GM21786 (cell line): ENCODE measurements at regions not wholly inside any gene's neighbourhood (a gene's known extent, or its start where the extent isn't known, plus 50 kb on each side); places are given as distances from the start of the nearest gene placed in this dataset.

ENCODE experiments used
- ATAC-seq: cut with Tn5 transposase; IDR thresholded peaks from one replicate; pipeline ENCODE4 v1.9.1; 2021; ENCODE audit not compliant: unreplicated experiment

DNA sequence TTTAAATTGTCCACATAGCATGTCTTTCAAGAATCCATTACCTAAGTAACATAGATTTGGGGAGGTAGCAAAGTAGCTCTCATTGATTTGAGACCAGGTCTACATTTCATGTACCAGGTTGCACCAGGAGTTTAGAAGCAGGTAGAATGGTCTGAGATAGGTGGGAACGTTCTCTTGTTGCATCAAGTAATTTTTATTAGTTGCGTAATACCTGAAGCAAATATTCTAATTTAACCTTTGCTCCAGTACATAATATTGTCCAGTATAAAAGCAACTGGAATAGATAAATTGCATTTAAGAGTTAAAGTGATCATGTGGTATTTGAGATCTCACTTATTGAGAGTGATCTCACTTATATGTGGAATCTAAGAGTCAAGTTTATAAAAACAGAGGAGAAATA is 597.1 kb upstream of the PRMT6 start:
- ATAC-seq = no peak

DNA sequence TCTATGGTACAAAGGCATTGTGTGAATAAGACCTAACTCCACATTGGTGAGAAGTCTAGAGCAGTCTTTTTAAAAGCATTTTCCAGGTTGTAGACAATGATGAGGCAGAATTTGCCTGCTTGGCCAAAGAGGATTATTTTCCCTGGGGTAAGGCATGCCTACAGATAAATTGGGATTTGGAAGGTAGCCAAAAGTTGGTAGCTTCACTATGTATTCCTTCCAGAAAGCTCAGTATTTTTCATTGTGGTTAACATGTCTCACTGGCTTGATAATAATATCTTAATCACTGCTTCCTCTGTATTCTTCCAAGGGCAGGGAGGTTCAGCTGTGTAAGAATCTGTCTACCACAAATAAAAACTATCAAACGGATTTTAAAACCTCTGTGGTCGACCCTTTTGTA is 590.8 kb upstream of the PRMT6 start:
- no peak for ATAC-seq

DNA sequence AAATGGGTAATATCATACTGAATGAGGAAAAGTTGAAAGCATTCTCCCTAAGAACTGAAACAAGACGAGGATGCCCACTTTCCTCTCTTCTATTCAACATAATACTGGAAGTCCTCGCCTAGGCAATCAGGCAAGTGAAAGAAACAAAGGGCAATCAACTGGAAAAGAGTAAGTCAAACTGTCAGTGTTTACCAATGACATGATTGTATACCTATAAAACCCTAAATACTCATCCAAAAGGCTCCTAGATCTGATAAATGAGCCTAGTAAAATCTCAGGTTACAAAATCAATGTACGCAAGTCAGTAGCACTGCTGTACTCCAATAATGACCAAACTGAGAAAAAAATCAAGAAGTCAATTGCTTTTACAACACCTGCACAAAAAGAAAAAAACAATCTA is 575.8 kb upstream of the PRMT6 start:
- no peak for ATAC-seq

DNA sequence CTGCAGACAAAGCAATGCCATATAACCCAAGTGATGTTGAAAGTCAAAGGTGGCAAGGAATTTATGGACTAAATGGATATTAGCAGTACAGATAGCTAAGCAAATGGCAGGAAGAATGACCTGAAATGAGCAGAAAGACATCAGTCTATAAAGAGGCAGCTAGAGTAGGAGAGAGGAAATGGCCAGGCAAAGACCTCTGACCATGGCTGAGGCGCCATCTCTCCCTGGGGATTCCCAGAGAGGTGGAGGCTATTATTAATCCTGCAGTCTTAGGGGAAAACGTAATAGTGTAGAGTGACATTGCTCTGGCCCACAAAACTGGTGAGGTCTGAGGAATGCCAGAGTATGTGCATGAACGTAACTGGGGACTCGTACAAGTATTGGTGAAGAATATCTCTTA is 563.6 kb upstream of the PRMT6 start:
- ATAC-seq = no peak

DNA sequence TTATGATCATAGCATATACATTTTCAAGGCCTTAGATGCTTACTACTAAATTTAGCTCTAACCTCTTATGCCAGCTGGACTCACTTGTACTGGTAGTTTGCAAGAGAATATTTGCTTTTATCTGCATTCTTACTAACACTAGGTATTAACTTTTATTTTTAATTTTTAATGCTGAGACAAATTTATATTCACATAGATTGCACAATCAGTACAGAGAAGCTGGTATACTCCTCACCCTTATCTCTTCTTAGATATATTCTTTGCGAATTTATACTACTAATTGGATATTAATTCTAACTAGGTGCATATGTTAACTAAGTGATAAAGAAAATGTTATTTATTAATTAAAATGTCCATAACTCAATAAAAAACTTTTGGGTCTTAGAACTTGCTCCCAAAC is 561.8 kb upstream of the PRMT6 start:
- no peak for ATAC-seq

DNA sequence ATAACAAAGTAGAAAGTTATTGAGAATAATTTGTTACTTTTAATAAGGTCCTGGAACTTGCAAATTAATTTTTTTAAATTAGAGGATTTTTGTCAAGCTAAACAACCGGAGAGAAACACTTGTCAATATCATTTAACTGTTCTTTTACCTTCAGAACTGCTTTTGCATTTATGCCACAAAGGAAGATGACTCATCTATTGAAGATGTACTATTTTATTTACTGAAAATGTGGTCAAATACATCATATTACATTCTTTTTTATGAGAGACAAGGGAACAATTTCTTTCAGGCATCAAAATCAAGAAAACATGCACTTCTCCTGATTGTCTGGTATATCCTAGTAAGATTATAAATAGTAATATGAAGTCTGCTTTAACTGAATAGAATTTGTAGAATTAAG is 558.2 kb upstream of the PRMT6 start:
- ATAC-seq = no peak

DNA sequence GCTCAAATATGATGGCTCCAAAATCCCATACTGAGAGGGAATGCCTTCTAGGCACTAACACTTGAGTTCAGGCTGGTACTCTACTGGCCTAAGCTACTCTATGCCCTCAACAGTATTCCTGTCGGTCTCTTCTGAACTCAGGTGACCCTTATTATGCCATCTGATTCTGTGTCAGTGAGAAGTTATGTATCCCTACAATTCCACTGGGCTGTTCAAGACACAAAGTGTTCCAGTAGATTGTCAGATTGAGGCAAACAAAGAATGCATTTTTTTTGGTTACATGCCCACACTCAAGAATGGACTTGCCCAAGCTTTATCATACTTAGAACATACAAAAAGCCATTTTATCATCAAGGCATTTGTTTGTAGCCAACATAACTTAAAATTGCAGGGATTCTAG is 553.8 kb upstream of the PRMT6 start:
- ATAC-seq = no peak

DNA sequence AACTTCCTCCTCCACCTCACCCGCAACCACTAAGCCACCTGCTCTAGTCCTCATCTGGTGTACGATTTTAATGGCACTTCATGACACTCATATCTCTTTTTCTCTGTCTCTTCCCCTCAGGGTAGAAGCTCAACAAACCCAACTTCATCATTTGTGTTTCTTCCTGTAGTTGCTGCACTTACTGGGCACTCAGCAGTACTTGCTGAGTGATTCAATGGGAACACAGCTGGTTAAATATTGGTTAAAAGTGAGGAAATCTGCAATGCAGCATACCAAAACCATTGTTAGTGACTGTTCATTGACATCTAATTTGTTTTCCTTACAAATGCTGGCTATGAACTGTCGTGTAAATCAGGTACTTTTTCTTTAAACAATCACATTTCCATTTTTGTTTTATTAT is 541.1 kb upstream of the PRMT6 start:
- no peak for ATAC-seq

DNA sequence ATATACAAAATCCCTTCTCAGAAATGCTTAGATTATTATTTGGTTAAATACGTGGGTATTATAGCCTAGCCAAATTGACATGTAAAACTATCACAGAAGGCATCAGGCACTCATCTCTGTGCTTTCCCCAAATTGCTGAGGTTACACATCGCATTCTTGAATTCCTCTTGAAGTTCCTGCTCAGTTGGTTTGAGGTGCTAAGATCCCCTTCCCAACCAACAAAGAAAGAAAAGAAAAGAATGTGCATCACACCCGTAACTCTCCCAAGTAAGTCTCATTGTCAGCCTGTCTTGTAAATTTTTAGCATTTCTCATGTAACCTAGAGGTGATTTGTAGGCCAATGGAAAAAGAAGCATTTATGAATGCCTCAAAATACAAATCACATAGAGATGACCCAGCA is 539.2 kb upstream of the PRMT6 start:
- ATAC-seq = no peak

DNA sequence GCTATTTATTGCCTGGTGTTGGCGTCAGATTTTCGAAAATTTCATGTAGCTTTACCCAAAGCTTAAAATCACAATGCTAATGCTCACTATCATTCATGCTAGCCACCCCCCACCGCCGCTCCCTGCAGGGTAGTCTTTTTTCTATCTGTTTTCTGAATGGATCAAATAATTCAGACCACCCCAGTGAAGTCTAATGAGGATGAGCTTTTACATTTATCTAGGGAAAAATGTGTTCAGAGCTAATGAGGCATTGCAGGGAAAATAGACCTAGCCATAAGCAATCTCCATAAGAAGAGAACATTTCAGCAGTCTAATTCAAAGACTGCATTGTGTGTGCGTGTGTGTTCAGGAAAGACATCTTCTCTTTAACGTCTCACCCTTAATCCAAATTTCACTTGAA is 533.0 kb upstream of the PRMT6 start:
- no peak for ATAC-seq

DNA sequence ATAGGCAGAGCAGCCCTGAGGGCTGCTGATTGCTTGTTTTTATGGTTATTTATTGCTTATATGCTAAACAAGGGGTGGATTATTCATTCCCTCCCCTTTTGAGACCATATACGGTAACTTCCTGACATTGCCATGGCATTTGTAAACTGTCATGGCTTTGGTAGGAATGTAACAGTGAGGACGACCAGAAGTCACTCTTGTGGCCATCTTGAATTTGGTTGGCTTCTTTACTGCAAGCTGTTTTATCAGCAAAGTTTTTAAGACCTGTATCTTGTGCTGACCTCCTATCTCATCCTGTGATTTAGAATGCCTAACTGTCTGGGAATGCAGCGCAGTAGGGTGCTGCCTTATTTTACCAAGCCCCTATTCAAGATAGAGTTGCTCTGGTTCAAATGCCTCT is 531.8 kb upstream of the PRMT6 start:
- no peak for ATAC-seq

DNA sequence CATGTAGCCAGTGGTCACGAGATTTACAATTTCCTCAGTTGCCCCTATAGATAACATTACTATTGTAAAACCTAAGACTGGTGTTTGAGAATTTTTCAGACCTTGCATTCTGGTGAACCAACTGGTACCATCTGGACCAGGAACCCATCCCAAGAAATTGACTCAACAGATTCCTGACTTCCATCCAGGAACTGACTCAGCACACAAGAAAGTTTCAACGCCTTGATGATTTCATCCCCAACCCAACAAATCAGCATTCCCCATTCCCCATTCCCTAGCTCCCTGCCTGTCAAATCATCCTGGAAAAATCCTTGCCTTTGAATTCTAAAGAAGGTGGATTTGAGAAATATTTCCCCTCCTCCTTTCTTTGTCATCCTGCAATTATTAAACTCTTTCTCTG is 529.8 kb upstream of the PRMT6 start:
- no peak for ATAC-seq

DNA sequence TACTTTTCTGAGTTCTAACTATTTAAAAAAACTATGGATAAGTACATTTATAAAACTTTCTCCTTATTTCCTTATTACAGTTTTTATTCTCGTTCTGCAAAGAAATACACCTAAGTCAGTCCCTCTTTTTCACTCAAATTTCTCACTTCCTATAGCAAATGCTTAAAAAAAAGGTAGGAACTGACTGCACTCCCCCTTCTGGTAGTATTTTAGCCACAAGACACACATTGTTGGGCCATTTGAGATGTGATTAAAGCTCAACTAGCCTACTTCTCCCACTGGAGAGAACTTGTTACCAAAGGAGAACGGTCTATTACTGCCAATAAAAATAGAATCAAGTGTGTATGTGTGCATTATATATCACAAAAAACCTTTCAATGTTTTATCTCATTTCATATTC is 521.9 kb upstream of the PRMT6 start:
- ATAC-seq = no peak

DNA sequence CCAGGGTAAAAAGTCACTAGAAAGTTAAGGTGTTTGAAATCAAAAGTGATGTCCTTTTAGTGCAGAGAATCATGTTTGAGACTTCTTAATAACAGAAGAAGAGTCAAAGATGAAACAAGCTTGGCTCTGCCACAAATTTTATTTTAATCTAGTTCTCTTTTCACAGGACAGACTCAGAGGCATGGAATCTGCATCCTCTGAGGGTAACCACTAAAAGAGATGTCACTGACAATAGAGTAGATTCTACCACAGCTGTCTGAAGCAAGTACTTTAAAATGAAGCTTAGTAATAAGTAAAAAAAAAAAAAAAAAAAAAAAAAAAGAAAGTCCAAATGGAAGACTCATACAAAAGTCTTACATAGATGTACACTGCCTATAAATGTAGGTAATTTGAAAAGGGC is 519.7 kb upstream of the PRMT6 start:
- ATAC-seq = no peak

DNA sequence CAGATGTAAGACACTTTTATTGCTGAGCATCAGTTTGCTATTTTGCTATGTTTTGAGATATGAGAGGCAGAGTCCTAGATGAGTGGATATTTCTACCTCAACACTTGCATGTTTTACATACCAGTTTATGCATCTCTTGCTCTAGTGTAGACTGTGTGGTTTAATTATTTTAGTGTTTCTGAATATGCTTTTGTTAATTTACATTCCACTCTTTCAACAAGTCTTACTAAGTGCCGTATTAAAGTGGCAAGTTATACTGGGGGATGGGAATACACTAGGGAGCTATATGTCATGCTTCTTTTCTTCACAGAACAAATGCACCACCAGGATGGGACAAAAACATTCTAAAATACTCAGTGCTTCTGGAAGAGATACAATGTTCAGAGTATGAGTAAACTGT is 507.7 kb upstream of the PRMT6 start:
- ATAC-seq = no peak

DNA sequence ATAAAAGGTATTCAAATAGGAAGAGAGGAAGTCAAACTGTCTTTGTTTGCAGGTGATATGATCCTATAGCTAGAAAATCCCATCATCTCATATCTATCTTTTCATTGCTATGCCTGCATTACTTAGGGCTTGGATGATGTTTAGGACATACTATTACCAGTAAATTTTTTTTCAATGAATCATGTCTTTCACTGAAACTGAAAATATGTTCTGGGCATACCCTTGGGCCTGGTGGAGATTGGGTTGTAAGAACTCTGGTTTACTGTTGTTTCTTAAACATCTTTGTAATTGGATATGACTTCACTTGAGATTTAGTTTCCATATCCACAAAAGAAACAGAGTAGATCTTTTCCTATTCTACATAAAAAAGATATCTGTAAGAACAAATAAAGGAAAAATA is 502.2 kb upstream of the PRMT6 start:
- ATAC-seq = no peak

DNA sequence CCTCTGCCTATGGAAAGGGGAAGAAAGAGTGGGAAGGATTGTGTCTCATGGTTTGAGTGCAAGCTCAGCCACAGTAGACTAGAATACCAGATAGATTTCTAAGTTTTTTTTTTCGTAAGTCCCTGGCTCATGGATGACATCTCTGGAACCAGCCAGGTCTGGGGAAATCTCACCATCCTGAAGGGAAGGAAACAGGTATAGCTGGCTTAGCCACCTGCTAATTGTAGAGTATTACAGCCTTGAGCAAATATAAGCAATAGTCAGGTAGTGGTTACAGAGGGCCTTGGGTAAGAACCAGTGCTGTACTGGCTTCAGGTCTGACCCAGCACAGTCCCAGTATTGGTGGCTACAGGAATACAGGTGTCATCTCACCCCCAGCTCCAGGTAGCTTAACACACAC is 500.9 kb upstream of the PRMT6 start:
- ATAC-seq = no peak

DNA sequence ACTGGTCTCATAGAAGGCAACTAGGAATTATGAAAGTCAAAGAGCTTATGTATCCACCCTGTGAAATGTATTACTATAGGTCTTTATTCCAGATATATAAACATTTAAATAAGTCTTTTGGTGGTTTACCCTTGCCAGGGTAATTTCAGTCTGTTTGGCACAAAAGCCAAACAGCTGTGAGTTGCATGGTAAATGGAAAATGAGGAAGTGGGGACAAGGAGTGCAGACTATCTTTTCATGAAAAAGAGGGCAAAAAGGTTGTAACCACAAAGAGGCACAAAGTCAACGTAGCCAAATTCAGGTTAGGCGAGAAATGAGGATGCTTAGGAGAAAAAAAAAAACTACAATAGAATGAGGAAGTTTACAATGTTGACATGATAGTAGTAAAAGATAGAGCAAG is 492.3 kb upstream of the PRMT6 start:
- ATAC-seq = no peak

DNA sequence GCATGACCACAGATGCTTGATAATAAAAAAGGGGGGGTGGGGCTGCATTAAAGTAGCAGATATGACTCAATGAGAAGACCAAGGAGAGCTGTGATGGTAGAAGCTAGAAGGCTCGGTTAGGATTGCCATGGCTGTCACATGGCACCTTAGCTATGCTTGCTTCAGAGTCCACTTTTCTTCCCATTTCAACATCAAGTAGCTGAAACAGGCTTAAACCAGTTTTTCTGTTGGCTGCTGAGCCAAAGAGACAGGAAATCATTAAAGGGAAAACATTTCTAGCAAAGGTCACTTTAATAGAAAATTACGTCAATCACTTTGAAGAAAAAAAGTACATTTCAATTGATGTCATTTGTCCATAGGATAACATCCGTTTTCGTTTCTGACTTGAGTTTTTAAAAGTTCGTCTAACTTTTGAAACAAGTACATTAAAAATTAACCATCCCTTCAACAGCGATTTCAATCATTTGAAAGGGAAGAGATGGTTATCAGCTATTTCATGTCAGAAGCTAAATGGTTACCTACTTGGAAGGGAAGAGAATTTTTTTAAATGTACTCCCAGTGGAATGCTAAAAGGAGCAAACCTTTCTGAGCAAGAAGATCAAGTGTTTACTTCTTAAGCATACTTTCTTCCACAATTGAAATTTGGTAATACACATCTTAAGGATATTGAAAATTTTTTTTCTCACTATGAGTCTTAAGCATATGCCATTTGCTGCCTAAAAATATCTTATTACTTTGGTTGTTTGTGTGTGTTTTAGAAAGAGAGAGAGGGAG is 488.1 kb upstream of the PRMT6 start:
- ATAC-seq = no peak

DNA sequence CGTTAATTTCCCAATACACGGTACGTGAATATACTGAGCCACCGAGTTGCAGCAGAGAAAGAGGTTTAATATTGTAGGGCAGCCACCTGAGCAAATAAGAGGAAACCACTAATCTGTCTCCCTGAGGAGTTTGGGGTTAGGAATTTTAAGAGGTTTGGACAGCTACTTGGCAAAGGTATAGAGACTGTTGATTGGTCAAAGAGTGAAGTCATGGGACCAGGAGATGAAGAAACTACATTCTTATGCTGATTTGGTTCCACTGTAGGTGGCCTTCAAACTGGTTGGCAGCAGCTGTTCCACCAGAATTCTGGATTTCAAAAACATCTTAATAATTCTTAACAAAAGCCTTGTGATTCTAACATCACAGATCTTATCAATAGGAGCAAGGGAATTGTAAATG is 485.4 kb upstream of the PRMT6 start:
- ATAC-seq = no peak

DNA sequence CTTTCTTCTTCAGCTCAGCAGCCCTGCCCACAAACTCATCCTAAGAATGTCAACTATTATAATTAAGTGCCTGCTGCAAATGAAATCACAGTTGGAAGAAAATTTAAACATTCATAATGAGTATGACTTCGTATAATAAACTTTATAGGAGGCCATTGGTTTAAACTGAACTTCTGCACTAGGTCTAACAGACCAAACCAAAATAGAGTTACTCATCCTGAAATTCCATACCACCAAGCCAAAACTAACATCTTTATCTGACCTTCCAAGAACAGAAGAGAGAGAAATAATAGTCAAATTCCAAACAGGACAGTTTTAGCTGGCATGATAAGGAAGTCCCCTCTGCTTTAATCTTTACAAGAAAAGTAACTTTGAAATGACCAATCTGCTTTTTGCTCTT is 472.4 kb upstream of the PRMT6 start:
- ATAC-seq = no peak

DNA sequence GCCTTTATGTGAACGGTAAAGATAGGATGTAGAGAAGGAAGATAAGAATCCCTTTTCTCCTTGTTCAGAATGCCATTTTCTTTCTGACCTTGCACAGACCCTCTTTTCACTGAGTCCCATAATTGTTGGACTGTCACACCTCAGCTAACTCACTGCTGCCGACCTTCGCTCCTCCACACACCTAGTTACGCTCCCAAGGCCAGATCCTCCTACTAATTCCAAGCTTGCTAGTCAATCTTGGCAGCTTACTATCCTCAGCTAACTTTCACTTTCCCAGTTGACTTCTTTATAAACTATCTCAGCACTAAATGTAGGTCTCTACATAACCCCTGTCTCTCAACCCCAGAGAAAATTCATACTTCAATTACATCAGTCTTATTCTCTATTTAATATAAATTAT is 471.8 kb upstream of the PRMT6 start:
- no peak for ATAC-seq

DNA sequence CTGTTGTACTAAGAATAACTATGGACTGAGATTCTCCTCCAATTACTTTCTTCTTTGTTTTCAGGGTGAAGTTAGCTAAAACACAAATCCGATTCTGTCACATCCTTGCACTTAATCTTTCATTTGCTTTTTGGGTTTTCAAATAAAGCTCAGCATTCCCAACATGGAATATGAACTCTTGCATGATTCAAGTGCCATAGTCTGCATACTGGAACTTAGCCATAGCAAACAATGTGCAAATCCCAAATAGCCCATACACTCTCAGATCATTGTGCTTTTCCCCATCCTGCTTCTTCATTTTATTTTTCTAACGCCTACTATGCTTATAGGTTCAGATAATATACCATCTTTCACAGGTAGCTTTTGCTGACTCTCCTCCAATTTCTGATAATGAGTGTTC is 455.8 kb upstream of the PRMT6 start:
- no peak for ATAC-seq

DNA sequence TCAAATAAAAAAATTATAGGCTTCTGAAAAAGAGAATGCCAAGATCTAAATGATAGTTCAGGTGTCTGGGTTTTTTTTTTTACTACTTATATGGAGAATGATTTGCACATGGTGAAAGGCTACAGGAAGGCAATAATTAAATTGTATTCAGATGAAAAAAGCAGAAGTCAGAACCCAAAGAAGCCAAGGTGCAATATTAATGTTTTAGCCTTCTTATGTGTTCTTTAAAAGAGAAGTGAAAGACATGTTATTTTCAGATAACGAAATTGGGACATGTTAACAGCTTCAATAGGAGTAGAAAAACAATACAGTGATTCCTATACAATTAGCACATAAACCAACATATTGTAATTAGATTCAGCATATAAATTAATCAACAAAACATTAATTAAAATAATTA is 452.9 kb upstream of the PRMT6 start:
- no peak for ATAC-seq
